ENCODE measurements at regions not wholly inside any gene's neighbourhood (a gene's known extent, or its start where the extent isn't known, plus 50 kb on each side); places are given as distances from the start of the nearest gene placed in this dataset.
"Not testable (repeated sequence)": the region's sequence is repeated elsewhere in the genome, so short reads cannot be mapped to it uniquely, and the experiment has no call there.

GRCh38 chr4:59536428-59536827, 1663.7 kb upstream of the ADGRL3 start:
- DNase-seq, result no peak
- no peak overlapping the region for H3K4me3 Mint-ChIP-seq
- no peaks in the 10 kb centered on the region for H3K4me1 Mint-ChIP-seq (ENCODE audit: low read depth)
- no peak overlapping the region for H3K27ac Mint-ChIP-seq
- H3K9me3 Mint-ChIP-seq, result peaks cover 12% of the 10 kb centered on the region
- no peaks in the 10 kb centered on the region for H3K36me3 Mint-ChIP-seq (ENCODE audit: low read depth)
- H3K27me3 Mint-ChIP-seq, result no peaks in the 10 kb centered on the region

- Mint-ChIP-seq H3K9me3 (peaks cover 13% of the 10 kb centered on the region), H3K27me3 (no peaks in the 10 kb centered on the region), H3K4me1 (ENCODE audit: low read depth) (no peaks in the 10 kb centered on the region), H3K4me3 (no peak overlapping the region), H3K36me3 (ENCODE audit: low read depth) (no peaks in the 10 kb centered on the region), H3K27ac (no peak overlapping the region)
- DNase-seq, result no peak
Measured at GRCh38 chr4:59537246-59537886, 1662.8 kb upstream of the ADGRL3 start.

GRCh38 chr4:59539401-59539800, 1660.7 kb upstream of the ADGRL3 start:
- DNase-seq, result no peak
- Mint-ChIP-seq H3K9me3 (peaks cover 10% of the 10 kb centered on the region), H3K36me3 (ENCODE audit: low read depth) (no peaks in the 10 kb centered on the region)

GRCh38 chr4:59540311-59540710, 1659.8 kb upstream of the ADGRL3 start:
- H3K27me3 Mint-ChIP-seq, result no peaks in the 10 kb centered on the region
- peaks cover 8% of the 10 kb centered on the region for H3K9me3 Mint-ChIP-seq
- no peaks in the 10 kb centered on the region for H3K4me1 Mint-ChIP-seq (ENCODE audit: low read depth)
- DNase-seq, result no peak
- H3K27ac Mint-ChIP-seq, result no peak overlapping the region
- no peak overlapping the region for H3K4me3 Mint-ChIP-seq
- H3K36me3 Mint-ChIP-seq (ENCODE audit: low read depth), result no peaks in the 10 kb centered on the region

More at GRCh38 chr4:59539401-59539800, 1660.7 kb upstream of the ADGRL3 start:
- no peak overlapping the region for H3K27ac Mint-ChIP-seq
- no peak overlapping the region for H3K4me3 Mint-ChIP-seq
- no peaks in the 10 kb centered on the region for H3K4me1 Mint-ChIP-seq (ENCODE audit: low read depth)
- no peaks in the 10 kb centered on the region for H3K27me3 Mint-ChIP-seq

- H3K36me3 Mint-ChIP-seq (ENCODE audit: low read depth), result no peaks in the 10 kb centered on the region
- no peak for DNase-seq
- peaks cover 4% of the 10 kb centered on the region for H3K4me1 Mint-ChIP-seq (ENCODE audit: low read depth)
- no peak overlapping the region for H3K4me3 Mint-ChIP-seq
- H3K27ac Mint-ChIP-seq, result no peak overlapping the region
- no peaks in the 10 kb centered on the region for H3K27me3 Mint-ChIP-seq
- H3K9me3 Mint-ChIP-seq, result peaks cover 14% of the 10 kb centered on the region
Measured at GRCh38 chr4:59553063-59553720, 1646.9 kb upstream of the ADGRL3 start.

GRCh38 chr4:59553721-59554091, 1646.4 kb upstream of the ADGRL3 start:
- H3K36me3 Mint-ChIP-seq (ENCODE audit: low read depth), result no peaks in the 10 kb centered on the region
- H3K9me3 Mint-ChIP-seq, result peaks cover 14% of the 10 kb centered on the region
- no peaks in the 10 kb centered on the region for H3K27me3 Mint-ChIP-seq
- no peak for DNase-seq
- H3K27ac Mint-ChIP-seq, result no peak overlapping the region
- H3K4me3 Mint-ChIP-seq, result no peak overlapping the region
- peaks cover 4% of the 10 kb centered on the region for H3K4me1 Mint-ChIP-seq (ENCODE audit: low read depth)

GRCh38 chr4:59556191-59556590, 1643.9 kb upstream of the ADGRL3 start:
- DNase-seq; H3K36me3 Mint-ChIP-seq (ENCODE audit: low read depth); H3K27me3 Mint-ChIP-seq; H3K4me1 Mint-ChIP-seq (ENCODE audit: low read depth); H3K4me3 Mint-ChIP-seq; H3K27ac Mint-ChIP-seq: not testable (repeated sequence)
- H3K9me3 Mint-ChIP-seq, result peaks cover 17% of the 10 kb centered on the region

- H3K27ac Mint-ChIP-seq, result not testable (repeated sequence)
Measured at GRCh38 chr4:59560141-59560648, 1639.9 kb upstream of the ADGRL3 start.

GRCh38 chr4:59565836-59566235, 1634.3 kb upstream of the ADGRL3 start:
- H3K9me3 Mint-ChIP-seq, result peaks cover 4% of the 10 kb centered on the region
- no peaks in the 10 kb centered on the region for H3K27me3 Mint-ChIP-seq
- DNase-seq, result no peak
- no peak overlapping the region for H3K4me3 Mint-ChIP-seq
- H3K4me1 Mint-ChIP-seq (ENCODE audit: low read depth), result no peaks in the 10 kb centered on the region
- H3K27ac Mint-ChIP-seq, result no peak overlapping the region
- H3K36me3 Mint-ChIP-seq (ENCODE audit: low read depth), result no peaks in the 10 kb centered on the region

More at GRCh38 chr4:59560141-59560648, 1639.9 kb upstream of the ADGRL3 start:
- peaks cover 14% of the 10 kb centered on the region for H3K9me3 Mint-ChIP-seq
- H3K4me1 Mint-ChIP-seq (ENCODE audit: low read depth); H3K36me3 Mint-ChIP-seq (ENCODE audit: low read depth); H3K27me3 Mint-ChIP-seq; DNase-seq; H3K4me3 Mint-ChIP-seq: not testable (repeated sequence)

- no peaks in the 10 kb centered on the region for H3K27me3 Mint-ChIP-seq
- DNase-seq, result no peak
- H3K4me1 Mint-ChIP-seq (ENCODE audit: low read depth), result no peaks in the 10 kb centered on the region
- H3K9me3 Mint-ChIP-seq, result peaks cover 10% of the 10 kb centered on the region
- no peaks in the 10 kb centered on the region for H3K36me3 Mint-ChIP-seq (ENCODE audit: low read depth)
- no peak overlapping the region for H3K27ac Mint-ChIP-seq
- no peak overlapping the region for H3K4me3 Mint-ChIP-seq
Measured at GRCh38 chr4:59570860-59571476, 1629.2 kb upstream of the ADGRL3 start.

GRCh38 chr4:59571805-59572430, 1628.2 kb upstream of the ADGRL3 start:
- Mint-ChIP-seq H3K36me3 (ENCODE audit: low read depth) (no peaks in the 10 kb centered on the region), H3K27ac (no peak overlapping the region), H3K4me3 (no peak overlapping the region), H3K9me3 (peaks cover 10% of the 10 kb centered on the region), H3K27me3 (no peaks in the 10 kb centered on the region), H3K4me1 (ENCODE audit: low read depth) (no peaks in the 10 kb centered on the region)
- no peak for DNase-seq

GRCh38 chr4:59583845-59584568, 1616.1 kb upstream of the ADGRL3 start:
- no peak overlapping the region for H3K4me3 Mint-ChIP-seq
- peaks cover 24% of the 10 kb centered on the region for H3K9me3 Mint-ChIP-seq
- H3K27ac Mint-ChIP-seq, result no peak overlapping the region
- no peaks in the 10 kb centered on the region for H3K4me1 Mint-ChIP-seq (ENCODE audit: low read depth)
- H3K36me3 Mint-ChIP-seq (ENCODE audit: low read depth), result no peaks in the 10 kb centered on the region
- H3K27me3 Mint-ChIP-seq, result no peaks in the 10 kb centered on the region
- no peak for DNase-seq

GRCh38 chr4:59597536-59598329, 1602.4 kb upstream of the ADGRL3 start:
- DNase-seq, result no peak
- H3K9me3 Mint-ChIP-seq, result peaks cover 29% of the 10 kb centered on the region
- no peaks in the 10 kb centered on the region for H3K27me3 Mint-ChIP-seq
- H3K4me3 Mint-ChIP-seq, result no peak overlapping the region
- H3K4me1 Mint-ChIP-seq (ENCODE audit: low read depth), result no peaks in the 10 kb centered on the region
- H3K27ac Mint-ChIP-seq, result no peak overlapping the region
- no peaks in the 10 kb centered on the region for H3K36me3 Mint-ChIP-seq (ENCODE audit: low read depth)

GRCh38 chr4:59598330-59598618, 1601.9 kb upstream of the ADGRL3 start:
- Mint-ChIP-seq H3K27me3 (no peaks in the 10 kb centered on the region), H3K27ac (no peak overlapping the region), H3K4me1 (ENCODE audit: low read depth) (no peaks in the 10 kb centered on the region), H3K9me3 (peaks cover 29% of the 10 kb centered on the region), H3K36me3 (ENCODE audit: low read depth) (no peaks in the 10 kb centered on the region), H3K4me3 (no peak overlapping the region)
- no peak for DNase-seq
